ENCODE measurements at regions not wholly inside any gene's neighbourhood (a gene's known extent, or its start where the extent isn't known, plus 50 kb on each side); places are given as distances from the start of the nearest gene placed in this dataset.

DNA sequence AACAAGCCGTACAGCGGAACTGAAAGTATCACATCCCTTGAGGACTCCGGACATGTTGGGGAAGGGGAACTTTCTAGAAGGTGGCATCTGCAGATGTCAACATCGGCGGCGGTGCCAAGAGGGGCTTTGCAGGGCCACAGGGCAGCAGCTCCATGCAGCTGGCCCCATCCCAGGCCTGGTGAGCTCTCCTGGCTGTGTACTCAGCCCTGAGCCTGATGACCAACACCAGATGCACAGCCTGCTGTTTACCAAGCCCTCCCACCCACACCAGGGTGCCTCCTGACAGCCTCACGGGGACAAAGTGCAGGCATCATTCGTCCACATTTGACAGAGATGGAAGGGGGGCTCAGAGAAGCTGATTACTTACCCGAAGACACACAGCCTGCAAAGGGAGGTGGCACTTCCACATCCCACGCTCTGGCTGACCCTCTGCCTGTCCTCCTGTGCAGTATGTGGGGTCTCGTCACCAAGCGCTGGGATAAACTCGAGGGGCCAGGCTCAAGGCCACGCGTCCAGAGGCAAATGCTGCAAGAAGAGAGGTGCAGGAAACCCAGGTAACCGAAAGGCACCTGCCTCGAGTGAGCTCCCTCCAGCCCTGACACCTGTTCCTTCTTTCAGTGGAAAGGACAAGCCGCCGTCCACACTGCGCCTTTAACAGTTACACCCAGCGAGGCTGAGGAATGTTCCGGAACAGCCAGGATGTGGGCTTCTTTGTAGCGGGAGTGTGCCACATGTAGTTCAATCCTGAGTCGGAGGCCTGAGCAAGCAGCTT lies 69.0 kb upstream of the ASAP2 start:
- no peak for ATAC-seq
- TF ChIP-seq EP300 (IDR thresholded peaks at IDR 0.05), result no peak
- no peak for TF ChIP-seq POLR2AphosphoS5 (IDR thresholded peaks at IDR 0.05)
- TF ChIP-seq POLR2A (IDR thresholded peaks at IDR 0.05), result no peak
- TF ChIP-seq, protein P1, sequence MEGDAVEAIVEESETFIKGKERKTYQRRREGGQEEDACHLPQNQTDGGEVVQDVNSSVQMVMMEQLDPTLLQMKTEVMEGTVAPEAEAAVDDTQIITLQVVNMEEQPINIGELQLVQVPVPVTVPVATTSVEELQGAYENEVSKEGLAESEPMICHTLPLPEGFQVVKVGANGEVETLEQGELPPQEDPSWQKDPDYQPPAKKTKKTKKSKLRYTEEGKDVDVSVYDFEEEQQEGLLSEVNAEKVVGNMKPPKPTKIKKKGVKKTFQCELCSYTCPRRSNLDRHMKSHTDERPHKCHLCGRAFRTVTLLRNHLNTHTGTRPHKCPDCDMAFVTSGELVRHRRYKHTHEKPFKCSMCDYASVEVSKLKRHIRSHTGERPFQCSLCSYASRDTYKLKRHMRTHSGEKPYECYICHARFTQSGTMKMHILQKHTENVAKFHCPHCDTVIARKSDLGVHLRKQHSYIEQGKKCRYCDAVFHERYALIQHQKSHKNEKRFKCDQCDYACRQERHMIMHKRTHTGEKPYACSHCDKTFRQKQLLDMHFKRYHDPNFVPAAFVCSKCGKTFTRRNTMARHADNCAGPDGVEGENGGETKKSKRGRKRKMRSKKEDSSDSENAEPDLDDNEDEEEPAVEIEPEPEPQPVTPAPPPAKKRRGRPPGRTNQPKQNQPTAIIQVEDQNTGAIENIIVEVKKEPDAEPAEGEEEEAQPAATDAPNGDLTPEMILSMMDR (IDR thresholded peaks at IDR 0.05), result no peak
- Histone ChIP-seq H3K4me1 (peaks cover 0 to 11% (median 1%) of the 10 kb centered on the region in 3 donors), H3K9me3 (peaks cover 0 to 10% (median 0%) of the 10 kb centered on the region in 3 donors), H3K27ac (no peak overlapping the region), H3K36me3 (no peaks in the 10 kb centered on the region), H3K4me3 (peak overlapping the region in 1 of 2 donors; percentile 20), H3K27me3 (no peaks in the 10 kb centered on the region)
- WGBS, 2 donors (ENCODE audit: low coverage in 1 of 2), result 83% methylated on average over 1 to 6 of the region's 24 CpGs

DNA sequence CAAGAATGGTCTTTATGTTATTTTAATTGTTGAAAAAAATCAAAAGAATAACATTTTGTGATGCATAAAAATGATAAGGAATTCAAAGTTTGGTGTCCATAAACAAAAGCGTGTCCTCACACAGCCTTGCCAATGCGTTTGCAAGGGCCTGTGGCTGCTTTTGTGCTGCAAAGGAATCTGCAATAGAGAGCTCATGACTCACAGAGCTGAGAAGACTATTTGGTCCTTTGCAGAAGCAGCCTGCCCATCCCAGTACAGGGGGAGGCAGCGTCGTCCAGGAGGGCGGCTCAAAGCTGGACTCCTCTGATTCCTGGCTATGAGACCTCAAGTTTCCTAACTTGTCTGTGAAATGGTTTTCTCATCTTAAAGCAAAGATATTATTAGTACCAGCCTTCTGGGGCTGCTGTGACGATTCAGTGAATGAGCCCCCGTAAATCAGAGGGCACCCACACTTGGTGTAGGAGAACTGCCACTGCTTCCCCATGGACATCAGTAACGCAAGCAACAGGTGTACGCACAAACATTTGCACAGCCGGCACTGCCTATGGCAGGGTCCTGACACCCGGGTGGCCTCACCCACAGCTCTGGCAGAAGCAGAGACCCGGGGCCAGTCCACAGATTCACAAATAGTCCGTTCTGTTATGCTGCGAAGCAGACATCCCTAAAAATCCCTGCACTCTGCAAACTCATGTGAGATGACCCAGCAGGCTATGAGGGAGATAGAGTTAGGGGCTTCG lies 70.6 kb upstream of the ASAP2 start:
- no peak for TF ChIP-seq POLR2AphosphoS5 (IDR thresholded peaks at IDR 0.05)
- no peak for TF ChIP-seq POLR2A (IDR thresholded peaks at IDR 0.05)
- TF ChIP-seq, protein P1 (IDR thresholded peaks at IDR 0.05), result no peak
- TF ChIP-seq EP300 (IDR thresholded peaks at IDR 0.05), result no peak
- ATAC-seq, result no peak
- no peaks in the 10 kb centered on the region for H3K36me3 ChIP-seq
- 31 to 88% methylated on average over 2 to 4 of the region's 15 CpGs for WGBS, 2 donors (ENCODE audit: low coverage in 1 of 2)
- H3K4me3 ChIP-seq, result no peak overlapping the region
- peaks cover 0 to 10% (median 0%) of the 10 kb centered on the region in 3 donors for H3K9me3 ChIP-seq
- no peak overlapping the region for H3K27ac ChIP-seq
- H3K27me3 ChIP-seq, result no peaks in the 10 kb centered on the region
- H3K4me1 ChIP-seq, result peaks cover 0 to 7% (median 0%) of the 10 kb centered on the region in 3 donors

DNA sequence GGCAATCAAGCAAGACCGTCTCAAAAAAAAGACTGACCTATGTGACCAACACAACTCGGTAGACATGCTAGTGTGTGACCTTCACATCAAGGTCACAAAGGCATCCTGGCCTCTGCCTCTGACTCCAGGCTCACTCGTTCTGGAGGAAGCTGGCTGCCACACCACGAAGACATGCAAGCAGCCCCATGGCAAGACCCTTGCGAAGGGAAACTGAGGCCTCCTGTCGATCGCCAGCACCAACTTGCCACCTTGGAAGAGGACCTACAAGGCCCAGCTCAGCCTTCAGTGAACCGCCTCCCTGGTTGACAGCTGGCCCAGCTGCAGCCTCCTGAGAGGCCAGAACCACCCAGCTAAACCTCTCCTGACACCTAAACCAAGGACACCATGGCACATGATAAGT lies 79.3 kb upstream of the ASAP2 start:
- no peak for TF ChIP-seq POLR2A (IDR thresholded peaks at IDR 0.05)
- TF ChIP-seq EP300 (IDR thresholded peaks at IDR 0.05), result no peak
- TF ChIP-seq, protein P1 (IDR thresholded peaks at IDR 0.05), result no peak
- TF ChIP-seq POLR2AphosphoS5 (IDR thresholded peaks at IDR 0.05), result no peak
- Histone ChIP-seq H3K27ac (no peak overlapping the region), H3K4me3 (no peak overlapping the region), H3K27me3 (no peaks in the 10 kb centered on the region), H3K4me1 (no peaks in the 10 kb centered on the region), H3K9me3 (no peaks in the 10 kb centered on the region), H3K36me3 (no peaks in the 10 kb centered on the region)
- ATAC-seq, result no peak
- WGBS, 2 donors (ENCODE audit: low coverage in 1 of 2), result 94% methylated on average over 3 of the region's 8 CpGs; no CpG with 5 or more reads in 1 of the 2 donors

DNA sequence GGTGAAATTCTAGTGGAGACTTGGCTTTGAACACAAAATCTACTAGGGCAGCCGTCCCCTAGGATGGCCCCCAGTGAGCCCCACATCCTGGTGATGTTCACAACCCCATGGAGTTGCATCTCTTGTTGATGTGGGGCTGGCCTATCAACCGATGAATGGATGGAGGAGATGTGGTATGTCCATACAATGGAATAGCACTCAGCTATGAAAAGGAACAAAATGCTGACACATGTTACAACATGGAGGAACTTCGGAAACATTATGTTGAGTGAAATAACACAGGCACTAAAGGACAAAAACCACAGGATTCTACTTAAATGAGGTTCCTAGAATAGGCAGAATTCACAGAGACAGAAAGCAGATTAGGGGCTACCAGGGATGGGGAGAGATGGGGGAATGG lies 80.1 kb upstream of the ASAP2 start:
- 100% methylated on average over 1 of the region's 3 CpGs; no CpG with 5 or more reads in 1 of the 2 donors for WGBS, 2 donors (ENCODE audit: low coverage in 1 of 2)
- H3K4me1 ChIP-seq, result no peaks in the 10 kb centered on the region

More for the DNA sequence above, 80.1 kb upstream of the ASAP2 start:
- Histone ChIP-seq H3K27ac (no peak overlapping the region), H3K36me3 (no peaks in the 10 kb centered on the region), H3K4me3 (no peak overlapping the region), H3K9me3 (no peaks in the 10 kb centered on the region), H3K27me3 (no peaks in the 10 kb centered on the region)
- no peak for ATAC-seq
- TF ChIP-seq, protein P1 (IDR thresholded peaks at IDR 0.05), result no peak
- TF ChIP-seq EP300 (IDR thresholded peaks at IDR 0.05) (no peak), POLR2A (IDR thresholded peaks at IDR 0.05) (no peak), POLR2AphosphoS5 (IDR thresholded peaks at IDR 0.05) (no peak)
